ENCODE measurements at regions not wholly inside any gene's neighbourhood (a gene's known extent, or its start where the extent isn't known, plus 50 kb on each side); places are given as distances from the start of the nearest gene placed in this dataset.

- Histone ChIP-seq H3K27me3 (no peaks in the 10 kb centered on the region), H3K36me3 (no peaks in the 10 kb centered on the region), H3K4me3 (no peak overlapping the region), H3K27ac (no peak overlapping the region), H3K9me3 (replicated peaks) (no peaks in the 10 kb centered on the region), H3K4me1 (peaks cover 9% of the 10 kb centered on the region)
- DNase-seq, result peak; percentile 54 to 62
Observed at GRCh38 chr1:43058545-43059360, 100.1 kb upstream of the SLC2A1 start.

- H3K27ac ChIP-seq, result no peak overlapping the region
- H3K27me3 ChIP-seq, result no peaks in the 10 kb centered on the region
- H3K36me3 ChIP-seq, result no peaks in the 10 kb centered on the region
- no peak for DNase-seq
- H3K9me3 ChIP-seq (replicated peaks), result no peaks in the 10 kb centered on the region
- peaks cover 13% of the 10 kb centered on the region for H3K4me1 ChIP-seq
- H3K4me3 ChIP-seq, result no peak overlapping the region
Observed at GRCh38 chr1:43058056-43058455, 99.4 kb upstream of the SLC2A1 start.

GRCh38 chr1:43057567-43057966, 98.9 kb upstream of the SLC2A1 start:
- DNase-seq, result no peak
- Histone ChIP-seq H3K36me3 (no peaks in the 10 kb centered on the region), H3K27me3 (no peaks in the 10 kb centered on the region), H3K4me3 (no peak overlapping the region), H3K9me3 (replicated peaks) (no peaks in the 10 kb centered on the region), H3K27ac (no peak overlapping the region), H3K4me1 (peaks cover 18% of the 10 kb centered on the region)

- Histone ChIP-seq H3K36me3 (no peaks in the 10 kb centered on the region), H3K27me3 (no peaks in the 10 kb centered on the region), H3K4me3 (no peak overlapping the region), H3K27ac (no peak overlapping the region), H3K9me3 (replicated peaks) (no peaks in the 10 kb centered on the region), H3K4me1 (peaks cover 24% of the 10 kb centered on the region)
- DNase-seq, result no peak
Observed at GRCh38 chr1:43056981-43057391, 98.3 kb upstream of the SLC2A1 start.

GRCh38 chr1:43056460-43056859, 97.8 kb upstream of the SLC2A1 start:
- no peak for DNase-seq
- no peaks in the 10 kb centered on the region for H3K27me3 ChIP-seq
- peaks cover 24% of the 10 kb centered on the region for H3K4me1 ChIP-seq
- H3K4me3 ChIP-seq, result no peak overlapping the region
- H3K36me3 ChIP-seq, result no peaks in the 10 kb centered on the region
- H3K9me3 ChIP-seq (replicated peaks), result no peaks in the 10 kb centered on the region
- no peak overlapping the region for H3K27ac ChIP-seq

GRCh38 chr1:43054961-43055360, 96.3 kb upstream of the SLC2A1 start:
- no peaks in the 10 kb centered on the region for H3K36me3 ChIP-seq
- DNase-seq, result no peak
- H3K27me3 ChIP-seq, result no peaks in the 10 kb centered on the region
- H3K27ac ChIP-seq, result no peak overlapping the region
- H3K9me3 ChIP-seq (replicated peaks), result no peaks in the 10 kb centered on the region
- peaks cover 29% of the 10 kb centered on the region for H3K4me1 ChIP-seq
- H3K4me3 ChIP-seq, result no peak overlapping the region

GRCh38 chr1:43052786-43053439, 94.2 kb upstream of the SLC2A1 start:
- Histone ChIP-seq H3K9me3 (replicated peaks) (no peaks in the 10 kb centered on the region), H3K36me3 (no peaks in the 10 kb centered on the region), H3K27ac (peak overlapping the region; percentile 26; the same call in 1 of the 2 replicates), H3K27me3 (no peaks in the 10 kb centered on the region), H3K4me1 (peaks cover 40% of the 10 kb centered on the region), H3K4me3 (no peak overlapping the region)
- DNase-seq, result peak in 1 of 2 experiments; percentile 54

- Histone ChIP-seq H3K27ac (no peak overlapping the region; the same call in 1 of the 2 replicates), H3K4me3 (no peak overlapping the region), H3K9me3 (replicated peaks) (no peaks in the 10 kb centered on the region), H3K36me3 (no peaks in the 10 kb centered on the region), H3K4me1 (peaks cover 40% of the 10 kb centered on the region), H3K27me3 (no peaks in the 10 kb centered on the region)
- no peak for DNase-seq
Observed at GRCh38 chr1:43052322-43052721, 93.7 kb upstream of the SLC2A1 start.

- Histone ChIP-seq H3K4me1 (peaks cover 40% of the 10 kb centered on the region), H3K9me3 (replicated peaks) (no peaks in the 10 kb centered on the region), H3K4me3 (no peak overlapping the region), H3K27ac (peak overlapping the region; percentile 74), H3K27me3 (no peaks in the 10 kb centered on the region), H3K36me3 (no peaks in the 10 kb centered on the region)
- peak; percentile 82 to 89 for DNase-seq
Observed at GRCh38 chr1:43049481-43049880, 90.8 kb upstream of the SLC2A1 start.

GRCh38 chr1:43048601-43049011, 89.9 kb upstream of the SLC2A1 start:
- Histone ChIP-seq H3K27me3 (no peaks in the 10 kb centered on the region), H3K27ac (peak overlapping the region; percentile 74), H3K4me1 (peaks cover 45% of the 10 kb centered on the region), H3K36me3 (no peaks in the 10 kb centered on the region), H3K9me3 (replicated peaks) (no peaks in the 10 kb centered on the region), H3K4me3 (no peak overlapping the region)
- DNase-seq, result peak; percentile 65 to 73

GRCh38 chr1:43047135-43047534, 88.5 kb upstream of the SLC2A1 start:
- Histone ChIP-seq H3K9me3 (replicated peaks) (no peaks in the 10 kb centered on the region), H3K4me3 (no peak overlapping the region)

GRCh38 chr1:43044572-43045361, 86.1 kb upstream of the SLC2A1 start:
- H3K9me3 ChIP-seq (replicated peaks), result no peaks in the 10 kb centered on the region
- DNase-seq, result no peak

More at GRCh38 chr1:43047135-43047534, 88.5 kb upstream of the SLC2A1 start:
- Histone ChIP-seq H3K27ac (no peak overlapping the region), H3K27me3 (no peaks in the 10 kb centered on the region), H3K36me3 (no peaks in the 10 kb centered on the region), H3K4me1 (peaks cover 46% of the 10 kb centered on the region)
- no peak for DNase-seq

GRCh38 chr1:43043695-43044094, 85.0 kb upstream of the SLC2A1 start:
- Histone ChIP-seq H3K4me1 (peaks cover 40% of the 10 kb centered on the region), H3K27me3 (no peaks in the 10 kb centered on the region), H3K9me3 (replicated peaks) (no peaks in the 10 kb centered on the region), H3K27ac (peak overlapping the region; percentile 10; the same call in 1 of the 2 replicates), H3K36me3 (no peaks in the 10 kb centered on the region), H3K4me3 (no peak overlapping the region)
- DNase-seq, result no peak

More at GRCh38 chr1:43044572-43045361, 86.1 kb upstream of the SLC2A1 start:
- Histone ChIP-seq H3K36me3 (no peaks in the 10 kb centered on the region), H3K4me3 (no peak overlapping the region), H3K4me1 (peaks cover 38% of the 10 kb centered on the region), H3K27me3 (no peaks in the 10 kb centered on the region), H3K27ac (no peak overlapping the region)

- Histone ChIP-seq H3K27me3 (no peaks in the 10 kb centered on the region), H3K36me3 (no peaks in the 10 kb centered on the region), H3K9me3 (replicated peaks) (no peaks in the 10 kb centered on the region), H3K4me1 (peaks cover 37% of the 10 kb centered on the region), H3K27ac (peak overlapping the region; percentile 10; the same call in 1 of the 2 replicates), H3K4me3 (no peak overlapping the region)
- DNase-seq, result peak; percentile 36 to 44
Observed at GRCh38 chr1:43042773-43043457, 84.2 kb upstream of the SLC2A1 start.
